Osteocyte (in vitro differentiated cells): ENCODE measurements at regions not wholly inside any gene's neighbourhood (a gene's known extent, or its start where the extent isn't known, plus 50 kb on each side); places are given as distances from the start of the nearest gene placed in this dataset.

Experiments used
- DNase-seq: peaks from one replicate; pipeline ENCODE4 v3.0.0; 2021; ENCODE audit warnings: mixed read lengths; ENCODE audit not compliant: unreplicated experiment; ENCODE audit errors: extremely low spot score
- H3K27ac Mint-ChIP-seq: one replicate; pipeline ENCODE4 v1.8.0; 2021; ENCODE audit warnings: mild to moderate bottlenecking, mixed read lengths; ENCODE audit not compliant: unreplicated experiment
- H3K27me3 Mint-ChIP-seq: one replicate; pipeline ENCODE4 v1.8.0; 2021; ENCODE audit warnings: mixed read lengths; ENCODE audit not compliant: unreplicated experiment
- H3K36me3 Mint-ChIP-seq: one replicate; pipeline ENCODE4 v1.8.0; 2021; ENCODE audit warnings: mixed read lengths; ENCODE audit not compliant: unreplicated experiment
- H3K4me1 Mint-ChIP-seq: one replicate; pipeline ENCODE4 v1.8.0; 2021; ENCODE audit warnings: mixed read lengths; ENCODE audit not compliant: unreplicated experiment
- H3K4me3 Mint-ChIP-seq: one replicate; pipeline ENCODE4 v1.8.0; 2021; ENCODE audit warnings: mild to moderate bottlenecking, moderate library complexity, mixed read lengths; ENCODE audit not compliant: unreplicated experiment
- H3K9me3 Mint-ChIP-seq: one replicate; pipeline ENCODE4 v1.8.0; 2021; ENCODE audit warnings: mixed read lengths; ENCODE audit not compliant: unreplicated experiment
- TF ChIP-seq, protein P1 (sequence below): fragments of 200-600 bp; sonication (generic); IDR thresholded peaks from 2 replicates; pipeline ENCODE4 v1.5.0; 2021; ENCODE audit warnings: antibody characterized with exemption, mild to moderate bottlenecking, moderate library complexity

DNA sequence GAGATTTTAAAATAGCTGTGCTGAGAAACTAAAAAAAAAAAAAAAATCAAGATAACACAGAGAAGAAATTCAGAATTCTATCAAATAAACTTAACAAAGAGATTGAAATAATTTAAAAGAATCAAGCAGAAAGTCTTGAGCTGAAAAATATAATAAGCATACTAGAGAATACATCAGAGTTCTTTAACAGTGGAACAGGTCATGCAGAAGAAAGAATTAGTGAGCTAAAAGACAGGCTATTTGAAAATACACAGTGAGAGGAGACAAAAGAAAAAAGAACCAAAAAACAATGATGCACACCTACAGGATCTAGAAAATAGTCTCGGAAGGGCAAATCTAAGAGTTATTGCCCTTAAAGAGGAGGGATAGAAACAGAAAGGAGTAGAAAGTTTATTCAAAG lies 548.1 kb downstream of the ADCYAP1 start:
- H3K27ac Mint-ChIP-seq, result no peak overlapping the region
- H3K27me3 Mint-ChIP-seq, result no peaks in the 10 kb centered on the region
- TF ChIP-seq, protein P1, sequence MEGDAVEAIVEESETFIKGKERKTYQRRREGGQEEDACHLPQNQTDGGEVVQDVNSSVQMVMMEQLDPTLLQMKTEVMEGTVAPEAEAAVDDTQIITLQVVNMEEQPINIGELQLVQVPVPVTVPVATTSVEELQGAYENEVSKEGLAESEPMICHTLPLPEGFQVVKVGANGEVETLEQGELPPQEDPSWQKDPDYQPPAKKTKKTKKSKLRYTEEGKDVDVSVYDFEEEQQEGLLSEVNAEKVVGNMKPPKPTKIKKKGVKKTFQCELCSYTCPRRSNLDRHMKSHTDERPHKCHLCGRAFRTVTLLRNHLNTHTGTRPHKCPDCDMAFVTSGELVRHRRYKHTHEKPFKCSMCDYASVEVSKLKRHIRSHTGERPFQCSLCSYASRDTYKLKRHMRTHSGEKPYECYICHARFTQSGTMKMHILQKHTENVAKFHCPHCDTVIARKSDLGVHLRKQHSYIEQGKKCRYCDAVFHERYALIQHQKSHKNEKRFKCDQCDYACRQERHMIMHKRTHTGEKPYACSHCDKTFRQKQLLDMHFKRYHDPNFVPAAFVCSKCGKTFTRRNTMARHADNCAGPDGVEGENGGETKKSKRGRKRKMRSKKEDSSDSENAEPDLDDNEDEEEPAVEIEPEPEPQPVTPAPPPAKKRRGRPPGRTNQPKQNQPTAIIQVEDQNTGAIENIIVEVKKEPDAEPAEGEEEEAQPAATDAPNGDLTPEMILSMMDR, result no peak
- no peaks in the 10 kb centered on the region for H3K36me3 Mint-ChIP-seq
- no peaks in the 10 kb centered on the region for H3K4me1 Mint-ChIP-seq
- H3K9me3 Mint-ChIP-seq, result peaks cover 16% of the 10 kb centered on the region
- H3K4me3 Mint-ChIP-seq, result no peak overlapping the region
- DNase-seq, result no peak

DNA sequence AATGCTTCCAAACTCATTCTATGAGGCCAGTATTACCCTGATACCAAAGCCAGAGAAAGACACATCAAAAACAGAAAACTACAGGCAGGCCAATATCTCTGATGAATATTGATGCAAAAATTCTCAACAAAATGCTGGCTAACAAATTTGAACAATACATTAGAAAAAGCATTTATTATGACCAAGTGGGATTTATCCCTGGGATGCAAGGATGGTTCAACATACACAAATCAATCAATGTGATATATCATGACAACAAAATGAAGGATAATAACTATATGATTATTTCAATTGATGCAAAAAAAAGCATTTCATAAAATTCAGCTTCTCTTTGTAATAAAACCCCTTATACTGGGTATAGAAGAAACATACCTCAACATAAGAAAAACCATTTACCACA lies 550.9 kb downstream of the ADCYAP1 start:
- Mint-ChIP-seq H3K27ac (no peak overlapping the region), H3K4me1 (no peaks in the 10 kb centered on the region), H3K9me3 (peaks cover 16% of the 10 kb centered on the region), H3K36me3 (no peaks in the 10 kb centered on the region), H3K27me3 (no peaks in the 10 kb centered on the region), H3K4me3 (no peak overlapping the region)
- TF ChIP-seq, protein P1, result no peak
- no peak for DNase-seq

DNA sequence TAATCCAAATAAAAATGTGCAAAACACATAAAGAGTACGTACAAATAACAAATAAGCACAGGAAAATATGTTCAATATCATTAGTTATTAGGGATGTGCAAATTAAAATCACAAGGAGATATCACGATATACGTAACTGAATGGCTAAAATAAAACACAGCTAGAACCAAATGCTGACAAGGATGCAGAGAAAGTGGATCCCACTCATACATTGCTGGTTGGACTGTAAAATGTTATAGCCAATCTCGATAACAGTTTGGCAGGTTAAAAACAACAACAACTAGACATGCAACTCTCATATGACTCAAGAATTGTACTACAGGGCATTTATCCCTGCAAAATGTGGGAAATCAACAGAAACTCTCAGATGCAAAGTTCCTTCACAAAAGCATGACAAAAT lies 553.9 kb downstream of the ADCYAP1 start:
- H3K4me3 Mint-ChIP-seq, result no peak overlapping the region
- no peaks in the 10 kb centered on the region for H3K4me1 Mint-ChIP-seq
- no peaks in the 10 kb centered on the region for H3K36me3 Mint-ChIP-seq
- H3K27ac Mint-ChIP-seq, result no peak overlapping the region
- DNase-seq, result no peak
- H3K27me3 Mint-ChIP-seq, result no peaks in the 10 kb centered on the region
- TF ChIP-seq, protein P1, result no peak
- H3K9me3 Mint-ChIP-seq, result peaks cover 8% of the 10 kb centered on the region

DNA sequence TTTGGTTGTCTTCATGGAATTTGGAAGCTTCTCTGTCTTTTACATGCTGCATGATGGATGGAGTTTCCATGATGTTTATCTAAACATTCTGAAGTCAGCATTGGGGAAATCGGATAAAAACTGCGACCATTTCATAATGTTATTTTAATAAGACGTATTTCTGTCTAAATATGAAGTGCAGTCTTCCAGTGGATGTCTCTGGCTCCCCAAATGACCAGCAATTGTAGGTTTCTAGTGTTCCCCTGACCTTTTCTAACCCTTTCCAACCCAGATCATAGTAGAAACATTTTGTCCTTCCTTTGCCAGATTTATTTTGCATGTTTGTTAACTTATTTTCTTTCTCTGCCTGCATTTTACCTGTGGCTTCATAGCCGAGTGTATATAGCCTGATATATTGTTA lies 559.3 kb downstream of the ADCYAP1 start:
- Mint-ChIP-seq H3K36me3 (no peaks in the 10 kb centered on the region), H3K27ac (no peak overlapping the region), H3K9me3 (no peaks in the 10 kb centered on the region), H3K4me3 (no peak overlapping the region), H3K4me1 (no peaks in the 10 kb centered on the region), H3K27me3 (no peaks in the 10 kb centered on the region)
- TF ChIP-seq, protein P1, result no peak
- DNase-seq, result no peak

DNA sequence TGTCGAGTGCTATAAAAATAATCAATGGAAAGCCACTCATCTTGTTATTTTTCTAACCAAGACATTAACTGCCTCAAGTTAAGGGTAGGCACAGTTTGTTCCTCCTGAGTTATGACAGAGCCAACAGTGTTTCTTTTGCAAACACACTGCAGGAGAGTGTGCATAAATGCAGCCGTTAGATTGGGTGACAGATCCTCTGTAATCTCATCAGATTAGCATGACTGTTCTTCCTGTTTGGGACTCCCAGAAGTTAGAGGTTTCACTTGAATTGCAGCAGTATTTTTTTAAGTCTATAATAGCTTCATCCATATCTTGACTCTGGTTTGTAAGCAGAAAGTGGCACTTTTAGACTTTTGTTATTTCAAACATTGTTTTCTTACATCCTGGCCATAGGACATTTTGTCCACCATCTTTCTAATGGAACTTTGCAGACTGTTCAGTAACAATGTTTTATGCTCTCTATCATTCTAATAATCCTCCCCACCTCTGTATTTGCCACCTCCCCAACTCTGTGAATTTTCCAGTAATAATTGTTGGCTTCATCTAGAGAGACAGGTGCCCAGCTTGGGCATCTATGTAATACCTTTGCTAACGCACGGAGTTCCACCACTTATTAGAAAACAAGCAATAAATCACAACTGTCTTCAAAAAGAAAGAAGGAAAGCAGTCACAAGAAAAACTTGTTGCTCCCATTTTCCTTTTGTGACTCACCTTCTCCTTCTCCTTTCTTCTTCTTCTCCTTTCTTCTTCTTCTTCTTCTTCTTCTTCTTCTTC lies 560.0 kb downstream of the ADCYAP1 start:
- TF ChIP-seq, protein P1, result no peak
- H3K4me1 Mint-ChIP-seq, result no peaks in the 10 kb centered on the region
- H3K36me3 Mint-ChIP-seq, result no peaks in the 10 kb centered on the region
- no peaks in the 10 kb centered on the region for H3K27me3 Mint-ChIP-seq
- H3K9me3 Mint-ChIP-seq, result no peaks in the 10 kb centered on the region
- DNase-seq, result no peak
- H3K4me3 Mint-ChIP-seq, result no peak overlapping the region
- no peak overlapping the region for H3K27ac Mint-ChIP-seq
